ENCODE measurements at regions not wholly inside any gene's neighbourhood (a gene's known extent, or its start where the extent isn't known, plus 50 kb on each side); places are given as distances from the start of the nearest gene placed in this dataset.

GRCh38 chr5:89967771-89968444 is 441.6 kb downstream of the CETN3 start:
- Histone ChIP-seq H3K4me1 (replicated peaks in 1 of 4; ENCODE audit: control insufficient read depth in 3 of 4, insufficient read depth in 4 of 4, low read length in 3 of 4) (no peaks in the 10 kb centered on the region), H3K14ac (ENCODE audit: insufficient read length) (no peak overlapping the region), H3K56ac (replicated peaks; ENCODE audit: insufficient read length, low read depth, low read length) (no peak overlapping the region), H2BK5ac (ENCODE audit: low read depth, low read length) (no peak overlapping the region), H3K18ac (ENCODE audit: extremely low read depth, low read length) (no peak overlapping the region), H3K27ac (ENCODE audit: low read depth, low read length) (no peak overlapping the region), H2BK20ac (ENCODE audit: low read length) (no peak overlapping the region), H3K9me3 (ENCODE audit: insufficient read depth in 2 of 2, low read depth in 1 of 2, low read length in 1 of 2) (no peaks in the 10 kb centered on the region), H2AFZ (ENCODE audit: low read length) (no peak overlapping the region), H3K79me2 (ENCODE audit: control insufficient read depth in 1 of 2, insufficient read depth in 2 of 2, low read length in 2 of 2) (no peaks in the 10 kb centered on the region), H3K23ac (ENCODE audit: insufficient read length) (no peak overlapping the region), H3K4me2 (ENCODE audit: insufficient read depth in 1 of 2, low read depth in 2 of 2, low read length in 2 of 2) (no peak overlapping the region), H4K20me1 (replicated peaks in 1 of 2; ENCODE audit: control insufficient read depth in 1 of 2, insufficient read depth in 2 of 2, low read length in 2 of 2) (no peaks in the 10 kb centered on the region), H4K8ac (ENCODE audit: extremely low read depth, insufficient read depth, low read length) (no peak overlapping the region), H3K36me3 (ENCODE audit: control insufficient read depth in 2 of 4, insufficient read depth in 4 of 4, low read length in 3 of 4) (no peaks in the 10 kb centered on the region), H2BK15ac (ENCODE audit: low read length) (no peak overlapping the region), H3K4ac (replicated peaks; ENCODE audit: insufficient read length, low read depth, low read length) (no peak overlapping the region), H4K91ac (replicated peaks; ENCODE audit: insufficient read length, low read length) (no peak overlapping the region), H3K9ac (replicated peaks in 1 of 4; ENCODE audit: extremely low read depth in 1 of 4, low read depth in 3 of 4, low read length in 3 of 4) (no peak overlapping the region), H2BK120ac (replicated peaks; ENCODE audit: low read depth, low read length) (no peak overlapping the region), H3K27me3 (replicated peaks in 1 of 4; ENCODE audit: control insufficient read depth in 3 of 4, extremely low read depth in 1 of 4, insufficient read depth in 3 of 4, low read length in 3 of 4) (no peaks in the 10 kb centered on the region), H2BK12ac (ENCODE audit: low read depth, low read length) (no peak overlapping the region), H3K79me1 (ENCODE audit: low read depth, low read length) (no peaks in the 10 kb centered on the region), H3K23me2 (ENCODE audit: low read depth, low read length) (no peaks in the 10 kb centered on the region), H4K5ac (ENCODE audit: insufficient read length, low read depth, low read length) (no peak overlapping the region), H3K4me3 (ENCODE audit: extremely low read depth in 1 of 4, insufficient read depth in 2 of 4, low read depth in 3 of 4, low read length in 4 of 4) (no peak overlapping the region), H2AK5ac (ENCODE audit: low read depth, low read length) (no peak overlapping the region)
- WGBS, 2 experiments (ENCODE audit: extremely low coverage in 1 of 2, insufficient coverage in 1 of 2, insufficient read length in 1 of 2, insufficient replicate concordance in 2 of 2, low coverage in 1 of 2, low lambda C conversion rate in 2 of 2, missing lambda C conversion rate in 1 of 2), result 100% methylated on average over 1 of the region's 1 CpG; no CpG with 5 or more reads in 1 of the 2 experiments
- no peak for FAIRE-seq
- DNase-seq (ENCODE audit: low read depth in 1 of 2, low spot score in 2 of 2), result no peak
- ChIA-PET CTCF (ENCODE audit: partially characterized antibody) (interaction anchor here (1.3 kb wide), 1 partner anchor 19 kb away, joined by 3 read pairs; no protein-coding TSS in a partner anchor), POLR2A (ENCODE audit: partially characterized antibody) (no interaction called here)
- TF ChIP-seq FOSL1 (IDR thresholded peaks at IDR 0.05; ENCODE audit: insufficient read depth, low read depth, low read length) (no peak), CHD2 (IDR thresholded peaks at IDR 0.05; ENCODE audit: low read length) (no peak), BRCA1 (IDR thresholded peaks at IDR 0.05; ENCODE audit: low read depth, low read length) (no peak), CTBP2 (IDR thresholded peaks at IDR 0.05; ENCODE audit: borderline replicate concordance, insufficient read depth, insufficient read length, low read length) (no peak), KDM1A (IDR thresholded peaks at IDR 0.05; ENCODE audit: borderline replicate concordance, low read length) (no peak), GABPA (IDR thresholded peaks at IDR 0.05; ENCODE audit: borderline replicate concordance, insufficient read depth, low read length) (no peak), GTF2F1 (IDR thresholded peaks at IDR 0.05; ENCODE audit: borderline replicate concordance, low read depth, low read length) (no peak), SP4 (IDR thresholded peaks at IDR 0.05; ENCODE audit: low read length) (no peak), PHF8 (conservative IDR thresholded peaks at IDR 0.05; ENCODE audit: low read depth, low read length) (no peak), TBP (IDR thresholded peaks at IDR 0.05; ENCODE audit: low read depth, low read length) (no peak), RFX5 (IDR thresholded peaks at IDR 0.05; ENCODE audit: borderline replicate concordance, low read depth, low read length) (no peak)
